ENCODE measurements at regions not wholly inside any gene's neighbourhood (a gene's known extent, or its start where the extent isn't known, plus 50 kb on each side); places are given as distances from the start of the nearest gene placed in this dataset.

DNA sequence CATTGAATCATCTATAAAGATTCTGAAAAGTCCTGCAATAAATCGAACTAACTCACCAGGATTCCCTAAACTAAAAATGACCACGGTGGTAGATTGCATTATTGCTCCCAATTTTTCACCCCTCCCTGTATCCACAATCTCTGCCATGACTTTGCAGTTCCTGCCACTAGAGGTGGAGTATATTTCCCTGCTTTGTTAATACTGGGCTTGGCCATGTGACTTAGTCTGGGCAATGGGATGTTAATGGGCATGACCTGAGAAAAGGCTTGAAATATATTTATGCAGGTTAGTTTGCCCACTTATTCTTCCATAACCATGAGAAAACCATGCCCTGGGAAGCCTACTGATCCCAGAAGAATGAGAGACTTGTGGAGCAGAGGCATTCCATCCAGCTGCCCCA is 59.1 kb downstream of the NOG start:
- TF ChIP-seq POLR2A (IDR thresholded peaks at IDR 0.05) (no peak), POLR2AphosphoS5 (IDR thresholded peaks at IDR 0.05) (no peak)
- TF ChIP-seq, protein P1, sequence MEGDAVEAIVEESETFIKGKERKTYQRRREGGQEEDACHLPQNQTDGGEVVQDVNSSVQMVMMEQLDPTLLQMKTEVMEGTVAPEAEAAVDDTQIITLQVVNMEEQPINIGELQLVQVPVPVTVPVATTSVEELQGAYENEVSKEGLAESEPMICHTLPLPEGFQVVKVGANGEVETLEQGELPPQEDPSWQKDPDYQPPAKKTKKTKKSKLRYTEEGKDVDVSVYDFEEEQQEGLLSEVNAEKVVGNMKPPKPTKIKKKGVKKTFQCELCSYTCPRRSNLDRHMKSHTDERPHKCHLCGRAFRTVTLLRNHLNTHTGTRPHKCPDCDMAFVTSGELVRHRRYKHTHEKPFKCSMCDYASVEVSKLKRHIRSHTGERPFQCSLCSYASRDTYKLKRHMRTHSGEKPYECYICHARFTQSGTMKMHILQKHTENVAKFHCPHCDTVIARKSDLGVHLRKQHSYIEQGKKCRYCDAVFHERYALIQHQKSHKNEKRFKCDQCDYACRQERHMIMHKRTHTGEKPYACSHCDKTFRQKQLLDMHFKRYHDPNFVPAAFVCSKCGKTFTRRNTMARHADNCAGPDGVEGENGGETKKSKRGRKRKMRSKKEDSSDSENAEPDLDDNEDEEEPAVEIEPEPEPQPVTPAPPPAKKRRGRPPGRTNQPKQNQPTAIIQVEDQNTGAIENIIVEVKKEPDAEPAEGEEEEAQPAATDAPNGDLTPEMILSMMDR (IDR thresholded peaks at IDR 0.05) = no peak

Measured in stomach (tissue), 4 donors.